GM12878 (cell line): ENCODE measurements at regions not wholly inside any gene's neighbourhood (a gene's known extent, or its start where the extent isn't known, plus 50 kb on each side); places are given as distances from the start of the nearest gene placed in this dataset.

Source experiments
- ASH2L ChIP-seq: fragments of 300-600, 200-600 bp; sonication (generic); IDR thresholded peaks from 2 replicates; pipeline ENCODE4 v1.6.1; 2017; ENCODE audit warnings: low read depth, mild to moderate bottlenecking, borderline replicate concordance
- ETV6 ChIP-seq, 2 experiments: fragments of 450-650 bp in 1 of 2; IDR thresholded peaks in 1 of 2; conservative IDR thresholded peaks in 1 of 2; 2 replicates each; pipeline ENCODE4 v1.6.1; 2014; ENCODE audit warnings: antibody characterized with exemption in 1 of 2, borderline replicate concordance in 1 of 2, low read depth in 1 of 2, mild to moderate bottlenecking in 1 of 2, moderate library complexity in 1 of 2
- GATAD2B ChIP-seq: fragments of 450-650 bp; conservative IDR thresholded peaks from 2 replicates; pipeline ENCODE4 v1.6.1; 2017; ENCODE audit warnings: low read depth, mild to moderate bottlenecking, moderate library complexity
- ZNF274 ChIP-seq: IDR thresholded peaks from one replicate; pipeline ENCODE4 v1.8.0; 2011; ENCODE audit not compliant: insufficient read length, insufficient read depth
- TF ChIP-seq, protein P1 (sequence below): fragments of 450-650 bp; IDR thresholded peaks from 2 replicates; pipeline ENCODE4 v1.6.1; 2017; ENCODE audit warnings: mild to moderate bottlenecking, moderate library complexity
- TF ChIP-seq, protein P2 (sequence below): fragments of 450-650 bp; IDR thresholded peaks from 2 replicates; pipeline ENCODE4 v1.6.1; 2017; ENCODE audit warnings: mild to moderate bottlenecking, low read depth, inconsistent platforms; ENCODE audit not compliant: poor library complexity, severe bottlenecking

DNA sequence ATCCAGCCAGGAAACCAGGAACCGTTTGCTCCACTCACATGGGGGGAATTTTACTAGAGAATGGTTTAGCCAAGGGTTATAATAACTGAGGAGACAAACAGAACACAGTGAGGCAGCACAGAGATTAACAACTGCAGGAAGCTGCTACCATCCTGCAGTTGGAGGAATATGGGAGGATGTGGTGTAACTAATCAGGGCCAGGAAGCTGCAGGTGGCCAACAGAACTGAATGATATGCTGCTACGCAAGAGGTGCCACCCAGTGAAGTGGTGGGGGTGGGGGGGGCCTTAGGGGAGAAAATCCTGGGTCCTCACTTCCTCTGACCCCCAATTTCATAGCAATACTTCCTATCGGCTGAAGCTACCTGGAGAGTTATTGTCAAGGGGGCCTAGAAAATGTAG is 306.4 kb upstream of the STT3B start (continued):
- TF ChIP-seq, protein P1, sequence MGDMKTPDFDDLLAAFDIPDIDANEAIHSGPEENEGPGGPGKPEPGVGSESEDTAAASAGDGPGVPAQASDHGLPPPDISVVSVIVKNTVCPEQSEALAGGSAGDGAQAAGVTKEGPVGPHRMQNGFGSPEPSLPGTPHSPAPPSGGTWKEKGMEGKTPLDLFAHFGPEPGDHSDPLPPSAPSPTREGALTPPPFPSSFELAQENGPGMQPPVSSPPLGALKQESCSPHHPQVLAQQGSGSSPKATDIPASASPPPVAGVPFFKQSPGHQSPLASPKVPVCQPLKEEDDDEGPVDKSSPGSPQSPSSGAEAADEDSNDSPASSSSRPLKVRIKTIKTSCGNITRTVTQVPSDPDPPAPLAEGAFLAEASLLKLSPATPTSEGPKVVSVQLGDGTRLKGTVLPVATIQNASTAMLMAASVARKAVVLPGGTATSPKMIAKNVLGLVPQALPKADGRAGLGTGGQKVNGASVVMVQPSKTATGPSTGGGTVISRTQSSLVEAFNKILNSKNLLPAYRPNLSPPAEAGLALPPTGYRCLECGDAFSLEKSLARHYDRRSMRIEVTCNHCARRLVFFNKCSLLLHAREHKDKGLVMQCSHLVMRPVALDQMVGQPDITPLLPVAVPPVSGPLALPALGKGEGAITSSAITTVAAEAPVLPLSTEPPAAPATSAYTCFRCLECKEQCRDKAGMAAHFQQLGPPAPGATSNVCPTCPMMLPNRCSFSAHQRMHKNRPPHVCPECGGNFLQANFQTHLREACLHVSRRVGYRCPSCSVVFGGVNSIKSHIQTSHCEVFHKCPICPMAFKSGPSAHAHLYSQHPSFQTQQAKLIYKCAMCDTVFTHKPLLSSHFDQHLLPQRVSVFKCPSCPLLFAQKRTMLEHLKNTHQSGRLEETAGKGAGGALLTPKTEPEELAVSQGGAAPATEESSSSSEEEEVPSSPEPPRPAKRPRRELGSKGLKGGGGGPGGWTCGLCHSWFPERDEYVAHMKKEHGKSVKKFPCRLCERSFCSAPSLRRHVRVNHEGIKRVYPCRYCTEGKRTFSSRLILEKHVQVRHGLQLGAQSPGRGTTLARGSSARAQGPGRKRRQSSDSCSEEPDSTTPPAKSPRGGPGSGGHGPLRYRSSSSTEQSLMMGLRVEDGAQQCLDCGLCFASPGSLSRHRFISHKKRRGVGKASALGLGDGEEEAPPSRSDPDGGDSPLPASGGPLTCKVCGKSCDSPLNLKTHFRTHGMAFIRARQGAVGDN: no peak
- TF ChIP-seq, protein P2, sequence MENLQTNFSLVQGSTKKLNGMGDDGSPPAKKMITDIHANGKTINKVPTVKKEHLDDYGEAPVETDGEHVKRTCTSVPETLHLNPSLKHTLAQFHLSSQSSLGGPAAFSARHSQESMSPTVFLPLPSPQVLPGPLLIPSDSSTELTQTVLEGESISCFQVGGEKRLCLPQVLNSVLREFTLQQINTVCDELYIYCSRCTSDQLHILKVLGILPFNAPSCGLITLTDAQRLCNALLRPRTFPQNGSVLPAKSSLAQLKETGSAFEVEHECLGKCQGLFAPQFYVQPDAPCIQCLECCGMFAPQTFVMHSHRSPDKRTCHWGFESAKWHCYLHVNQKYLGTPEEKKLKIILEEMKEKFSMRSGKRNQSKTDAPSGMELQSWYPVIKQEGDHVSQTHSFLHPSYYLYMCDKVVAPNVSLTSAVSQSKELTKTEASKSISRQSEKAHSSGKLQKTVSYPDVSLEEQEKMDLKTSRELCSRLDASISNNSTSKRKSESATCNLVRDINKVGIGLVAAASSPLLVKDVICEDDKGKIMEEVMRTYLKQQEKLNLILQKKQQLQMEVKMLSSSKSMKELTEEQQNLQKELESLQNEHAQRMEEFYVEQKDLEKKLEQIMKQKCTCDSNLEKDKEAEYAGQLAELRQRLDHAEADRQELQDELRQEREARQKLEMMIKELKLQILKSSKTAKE: no peak
- TF ChIP-seq ETV6 (conservative IDR thresholded peaks at IDR 0.05 in 1 of 2, IDR thresholded peaks at IDR 0.05 in 1 of 2; ENCODE audit: borderline replicate concordance in 1 of 2, low read depth in 1 of 2): no peak
- TF ChIP-seq ZNF274: no peak
- no peak for TF ChIP-seq ASH2L
- no peak for TF ChIP-seq GATAD2B
